Calu3 (cell line): ENCODE measurements at regions not wholly inside any gene's neighbourhood (a gene's known extent, or its start where the extent isn't known, plus 50 kb on each side); places are given as distances from the start of the nearest gene placed in this dataset.

ENCODE experiments used
- BruUV-seq: library from RNA; stranded (reverse); fragments of 400-500 nt; replicated peaks from 2 replicates; lab custom pipeline; 2021; lab: Mats Ljungman, UMichigan
- CTCF ChIA-PET: fragments of 300-600 bp; sonication (Branson Sonifier 250); formaldehyde crosslinking; loops from one replicate; lab custom pipeline; 2022; ENCODE audit warnings: antibody characterized with exemption; lab: Charles Lee
- DNase-seq: peaks from one replicate; pipeline ENCODE4 v3.0.0; 2022
- H3K27ac Mint-ChIP-seq: one replicate; pipeline ENCODE4 v1.8.0; 2022; ENCODE audit warnings: mixed read lengths; ENCODE audit not compliant: unreplicated experiment
- H3K27me3 Mint-ChIP-seq: one replicate; pipeline ENCODE4 v1.8.0; 2022; ENCODE audit warnings: mixed read lengths; ENCODE audit not compliant: unreplicated experiment
- H3K36me3 Mint-ChIP-seq: one replicate; pipeline ENCODE4 v1.8.0; 2022; ENCODE audit warnings: mild to moderate bottlenecking, moderate library complexity, mixed read lengths; ENCODE audit not compliant: insufficient read depth, unreplicated experiment
- H3K4me1 Mint-ChIP-seq: one replicate; pipeline ENCODE4 v1.8.0; 2022; ENCODE audit warnings: mild to moderate bottlenecking, low read depth, mixed read lengths; ENCODE audit not compliant: unreplicated experiment
- H3K4me3 Mint-ChIP-seq: one replicate; pipeline ENCODE4 v1.8.0; 2022; ENCODE audit warnings: mild to moderate bottlenecking, low read depth, moderate library complexity, mixed read lengths; ENCODE audit not compliant: unreplicated experiment
- H3K9me3 Mint-ChIP-seq: one replicate; pipeline ENCODE4 v1.8.0; 2022; ENCODE audit warnings: low read depth, mixed read lengths; ENCODE audit not compliant: unreplicated experiment
- intact Hi-C: fragments of 100-400 bp; cut with micrococcal nuclease; formaldehyde crosslinking; loops from one replicate; pipeline ENCODE4 v1.10.0; 2022; ENCODE audit not compliant: unreplicated experiment
- TF ChIP-seq, protein P1 (sequence below): fragments of 200-600 bp; IDR thresholded peaks from one replicate; pipeline ENCODE4 v1.8.0; 2022; ENCODE audit warnings: antibody characterized with exemption; ENCODE audit not compliant: unreplicated experiment

DNA sequence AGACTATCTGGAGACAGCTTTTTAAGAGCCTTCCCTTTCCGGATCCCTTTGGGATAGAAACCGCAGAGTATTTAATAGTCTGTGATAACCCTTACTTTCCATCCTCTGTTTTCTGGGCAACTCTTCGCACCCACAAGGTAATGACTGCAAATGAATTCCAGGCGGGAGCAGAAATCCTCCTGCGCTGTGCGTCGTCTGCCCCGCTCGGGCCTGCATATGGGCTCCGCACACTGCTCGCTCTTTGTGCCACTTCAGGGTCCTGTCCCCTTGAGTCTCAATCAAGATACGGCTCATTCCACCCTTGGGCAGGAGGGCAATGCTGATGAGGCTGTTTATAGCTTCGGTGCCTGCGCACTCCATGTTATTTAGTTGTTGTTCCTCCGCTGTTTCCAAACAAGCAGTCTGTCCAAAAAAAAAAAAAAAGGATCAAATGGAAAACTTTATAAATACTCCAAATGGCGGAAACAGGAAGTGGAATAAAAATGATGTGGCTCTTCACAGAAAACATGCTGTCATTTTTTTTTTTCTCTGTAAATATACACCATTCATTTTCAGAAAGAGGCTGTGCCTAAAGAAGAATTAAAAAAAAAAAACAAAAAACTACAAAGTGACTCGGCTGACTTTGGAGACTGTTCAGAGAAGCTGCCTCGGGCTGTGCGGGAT lies 169.6 kb upstream of the GMDS start:
- Mint-ChIP-seq H3K36me3 (no peaks in the 10 kb centered on the region), H3K4me1 (no peaks in the 10 kb centered on the region), H3K27ac (no peak overlapping the region), H3K4me3 (no peak overlapping the region), H3K27me3 (no peaks in the 10 kb centered on the region), H3K9me3 (no peaks in the 10 kb centered on the region)
- BruUV-seq: no TSS peak
- intact Hi-C loops: no loop called here
- CTCF ChIA-PET: interaction anchor here (0.6 kb wide), 1 partner anchor 120 kb away, joined by 7 read pairs; no protein-coding TSS in a partner anchor
- TF ChIP-seq, protein P1, sequence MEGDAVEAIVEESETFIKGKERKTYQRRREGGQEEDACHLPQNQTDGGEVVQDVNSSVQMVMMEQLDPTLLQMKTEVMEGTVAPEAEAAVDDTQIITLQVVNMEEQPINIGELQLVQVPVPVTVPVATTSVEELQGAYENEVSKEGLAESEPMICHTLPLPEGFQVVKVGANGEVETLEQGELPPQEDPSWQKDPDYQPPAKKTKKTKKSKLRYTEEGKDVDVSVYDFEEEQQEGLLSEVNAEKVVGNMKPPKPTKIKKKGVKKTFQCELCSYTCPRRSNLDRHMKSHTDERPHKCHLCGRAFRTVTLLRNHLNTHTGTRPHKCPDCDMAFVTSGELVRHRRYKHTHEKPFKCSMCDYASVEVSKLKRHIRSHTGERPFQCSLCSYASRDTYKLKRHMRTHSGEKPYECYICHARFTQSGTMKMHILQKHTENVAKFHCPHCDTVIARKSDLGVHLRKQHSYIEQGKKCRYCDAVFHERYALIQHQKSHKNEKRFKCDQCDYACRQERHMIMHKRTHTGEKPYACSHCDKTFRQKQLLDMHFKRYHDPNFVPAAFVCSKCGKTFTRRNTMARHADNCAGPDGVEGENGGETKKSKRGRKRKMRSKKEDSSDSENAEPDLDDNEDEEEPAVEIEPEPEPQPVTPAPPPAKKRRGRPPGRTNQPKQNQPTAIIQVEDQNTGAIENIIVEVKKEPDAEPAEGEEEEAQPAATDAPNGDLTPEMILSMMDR: no peak
- DNase-seq: no peak

DNA sequence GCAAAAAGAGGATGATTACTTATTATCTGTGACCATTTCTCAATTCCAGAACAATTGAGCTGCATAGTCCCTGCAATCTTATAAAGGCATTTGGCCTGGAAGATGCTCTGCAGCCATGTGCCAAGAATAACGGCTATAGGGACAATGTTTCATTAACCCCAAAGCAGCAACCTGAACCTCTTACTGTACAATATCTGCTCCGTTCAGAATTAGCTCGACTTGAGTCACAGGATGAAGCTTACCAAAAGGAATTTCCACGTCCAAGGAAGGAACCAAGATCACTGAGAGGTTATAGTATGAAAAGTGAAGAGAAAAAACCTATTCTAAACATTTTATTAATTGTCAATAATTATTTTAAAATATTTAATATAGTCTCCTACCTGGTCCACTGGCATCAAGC lies 167.3 kb upstream of the GMDS start:
- no peaks in the 10 kb centered on the region for H3K27me3 Mint-ChIP-seq
- BruUV-seq: no TSS peak
- H3K27ac Mint-ChIP-seq: no peak overlapping the region
- CTCF ChIA-PET: no interaction called here
- TF ChIP-seq, protein P1: no peak
- no peaks in the 10 kb centered on the region for H3K9me3 Mint-ChIP-seq
- H3K4me1 Mint-ChIP-seq: no peaks in the 10 kb centered on the region
- no peak for DNase-seq
- H3K4me3 Mint-ChIP-seq: no peak overlapping the region
- intact Hi-C loops: no loop called here
- H3K36me3 Mint-ChIP-seq: no peaks in the 10 kb centered on the region

DNA sequence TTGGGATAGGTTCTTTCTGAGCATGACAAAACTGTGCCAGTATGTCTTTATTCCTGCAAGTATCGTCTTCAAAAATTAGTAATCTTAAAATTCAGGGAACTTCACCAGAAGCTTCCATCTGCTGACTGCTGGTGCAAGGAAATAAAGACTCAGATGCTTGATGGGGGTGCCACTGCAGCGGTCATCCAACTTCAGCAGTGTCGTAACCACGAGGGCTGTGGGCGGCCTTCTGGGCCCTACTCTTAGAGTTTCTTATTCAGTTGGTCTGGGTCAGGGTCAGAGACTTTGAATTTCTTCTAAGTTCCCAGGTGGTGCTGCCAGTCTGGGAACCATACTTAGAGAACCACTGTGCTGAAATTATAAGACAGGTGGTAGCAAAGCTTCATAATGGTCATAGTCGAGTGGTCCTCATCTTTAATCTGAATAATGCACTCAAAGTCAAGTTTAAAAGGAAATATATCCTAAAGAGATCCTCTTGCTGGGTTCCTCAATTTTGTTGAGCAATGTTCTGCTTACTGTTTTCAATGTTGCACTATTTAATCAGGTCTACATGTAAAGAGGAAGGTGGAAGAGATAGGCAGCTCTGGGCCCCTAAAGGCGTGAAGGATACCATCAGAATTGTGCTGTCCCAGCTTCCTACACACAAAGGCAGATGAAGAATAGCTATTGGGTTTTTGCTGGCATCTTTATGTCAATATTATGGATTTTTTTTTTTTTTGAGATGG lies 165.4 kb upstream of the GMDS start:
- Mint-ChIP-seq H3K4me3 (no peak overlapping the region), H3K27ac (no peak overlapping the region), H3K4me1 (no peaks in the 10 kb centered on the region), H3K9me3 (no peaks in the 10 kb centered on the region), H3K27me3 (no peaks in the 10 kb centered on the region), H3K36me3 (no peaks in the 10 kb centered on the region)
- CTCF ChIA-PET: no interaction called here
- intact Hi-C loops: no loop called here
- no peak for DNase-seq
- BruUV-seq: no TSS peak
- TF ChIP-seq, protein P1: no peak

DNA sequence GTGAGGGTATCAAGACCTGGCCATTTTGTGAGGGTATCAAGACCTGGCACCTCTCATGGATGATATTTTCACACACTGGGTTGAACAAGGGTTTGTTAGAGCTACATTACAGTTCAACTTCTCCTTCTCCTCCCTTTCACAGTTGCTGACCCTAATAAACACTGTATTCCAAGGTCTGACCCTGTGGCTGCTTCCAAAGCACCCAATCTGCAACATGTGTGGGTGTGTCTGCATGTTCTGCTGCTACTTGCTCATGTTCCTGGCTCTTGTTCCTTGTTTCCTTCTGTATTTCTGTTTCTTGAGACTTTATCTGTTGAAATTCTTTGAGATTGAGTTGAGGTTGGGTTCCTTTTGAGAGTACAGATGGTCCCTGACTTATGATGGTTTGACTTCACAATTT lies 162.1 kb upstream of the GMDS start:
- Mint-ChIP-seq H3K4me1 (no peaks in the 10 kb centered on the region), H3K9me3 (no peaks in the 10 kb centered on the region), H3K27me3 (no peaks in the 10 kb centered on the region), H3K27ac (no peak overlapping the region), H3K4me3 (no peak overlapping the region), H3K36me3 (no peaks in the 10 kb centered on the region)
- BruUV-seq: no TSS peak
- CTCF ChIA-PET: no interaction called here
- TF ChIP-seq, protein P1: no peak
- DNase-seq: no peak
- intact Hi-C loops: no loop called here
